HFFc6 (cell line): ENCODE measurements at regions not wholly inside any gene's neighbourhood (a gene's known extent, or its start where the extent isn't known, plus 50 kb on each side); places are given as distances from the start of the nearest gene placed in this dataset.
A peak's percentile ranks its signal among the peaks of the same experiment; 100 is the strongest.

Experiments
- DNase-seq: peaks from one replicate; pipeline ENCODE4 v3.0.0-alpha.2; 2018
- H3K27ac Mint-ChIP-seq: 2 replicates; pipeline ENCODE4 v1.8.0; 2020; ENCODE audit warnings: mild to moderate bottlenecking, mixed read lengths
- H3K27me3 Mint-ChIP-seq: 2 replicates; pipeline ENCODE4 v1.8.0; 2021; ENCODE audit warnings: mild to moderate bottlenecking, moderate library complexity, mixed read lengths; ENCODE audit not compliant: insufficient read depth
- H3K36me3 Mint-ChIP-seq: 2 replicates; pipeline ENCODE4 v1.8.0; 2021; ENCODE audit warnings: low read depth, mixed read lengths
- H3K4me1 Mint-ChIP-seq: 2 replicates; pipeline ENCODE4 v1.8.0; 2020; ENCODE audit warnings: low read depth, mixed read lengths
- H3K4me3 Mint-ChIP-seq: 2 replicates; pipeline ENCODE4 v1.8.0; 2020; ENCODE audit warnings: mild to moderate bottlenecking, moderate library complexity, mixed read lengths
- H3K9me3 Mint-ChIP-seq: 2 replicates; pipeline ENCODE4 v1.8.0; 2020; ENCODE audit warnings: mild to moderate bottlenecking, mixed read lengths
- TF ChIP-seq, protein P1 (sequence below): fragments of 200-600 bp; sonication (generic); IDR thresholded peaks from 2 replicates; pipeline ENCODE4 v1.5.0; 2021; ENCODE audit warnings: antibody characterized with exemption, mild to moderate bottlenecking

GRCh38 chr3:72021531-72021930 is 236.6 kb upstream of the PROK2 start:
- peaks cover 17% of the 10 kb centered on the region for H3K4me1 Mint-ChIP-seq
- no peak overlapping the region for H3K4me3 Mint-ChIP-seq
- no peaks in the 10 kb centered on the region for H3K36me3 Mint-ChIP-seq
- DNase-seq = no peak
- peaks cover 4% of the 10 kb centered on the region for H3K27me3 Mint-ChIP-seq
- no peak overlapping the region for H3K27ac Mint-ChIP-seq
- TF ChIP-seq, protein P1, sequence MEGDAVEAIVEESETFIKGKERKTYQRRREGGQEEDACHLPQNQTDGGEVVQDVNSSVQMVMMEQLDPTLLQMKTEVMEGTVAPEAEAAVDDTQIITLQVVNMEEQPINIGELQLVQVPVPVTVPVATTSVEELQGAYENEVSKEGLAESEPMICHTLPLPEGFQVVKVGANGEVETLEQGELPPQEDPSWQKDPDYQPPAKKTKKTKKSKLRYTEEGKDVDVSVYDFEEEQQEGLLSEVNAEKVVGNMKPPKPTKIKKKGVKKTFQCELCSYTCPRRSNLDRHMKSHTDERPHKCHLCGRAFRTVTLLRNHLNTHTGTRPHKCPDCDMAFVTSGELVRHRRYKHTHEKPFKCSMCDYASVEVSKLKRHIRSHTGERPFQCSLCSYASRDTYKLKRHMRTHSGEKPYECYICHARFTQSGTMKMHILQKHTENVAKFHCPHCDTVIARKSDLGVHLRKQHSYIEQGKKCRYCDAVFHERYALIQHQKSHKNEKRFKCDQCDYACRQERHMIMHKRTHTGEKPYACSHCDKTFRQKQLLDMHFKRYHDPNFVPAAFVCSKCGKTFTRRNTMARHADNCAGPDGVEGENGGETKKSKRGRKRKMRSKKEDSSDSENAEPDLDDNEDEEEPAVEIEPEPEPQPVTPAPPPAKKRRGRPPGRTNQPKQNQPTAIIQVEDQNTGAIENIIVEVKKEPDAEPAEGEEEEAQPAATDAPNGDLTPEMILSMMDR = no peak
- H3K9me3 Mint-ChIP-seq = no peaks in the 10 kb centered on the region

DNA sequence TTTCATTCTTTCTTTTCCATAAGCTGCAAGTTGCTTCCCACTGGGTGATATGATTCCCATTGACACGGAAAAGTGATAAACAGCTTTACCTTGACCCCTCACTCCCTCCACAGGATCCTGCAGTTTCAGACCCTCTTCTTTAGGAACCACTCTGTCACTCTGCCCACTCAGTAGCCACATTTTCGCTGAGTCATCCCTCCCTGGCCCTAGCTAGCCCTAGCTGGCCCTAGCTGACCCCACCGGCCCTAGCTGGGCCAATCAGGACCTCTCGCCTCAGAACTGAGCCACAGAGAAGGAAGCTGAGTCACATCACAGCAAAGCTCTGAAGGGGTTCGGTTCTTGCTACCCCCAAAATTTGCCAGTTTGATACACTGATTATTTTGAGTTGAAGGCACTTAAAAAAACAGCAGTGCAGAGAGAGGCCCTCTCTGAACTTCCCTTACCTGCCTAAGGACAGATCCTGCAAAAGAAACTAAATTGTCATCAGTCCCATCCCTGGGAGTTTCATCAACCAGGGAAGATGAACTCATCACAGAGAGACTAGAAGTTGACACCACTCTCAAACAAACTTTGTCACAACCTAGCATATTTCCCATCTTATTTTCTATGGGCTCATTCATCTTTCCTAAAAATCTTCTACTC is 233.5 kb upstream of the PROK2 start:
- Mint-ChIP-seq H3K9me3 (no peaks in the 10 kb centered on the region), H3K27me3 (no peaks in the 10 kb centered on the region; the same call in 1 of the 2 replicates), H3K27ac (peak overlapping the region; percentile 38), H3K36me3 (no peaks in the 10 kb centered on the region), H3K4me3 (peak overlapping the region; percentile 12; the same call in 1 of the 2 replicates), H3K4me1 (peaks cover 17% of the 10 kb centered on the region)
- TF ChIP-seq, protein P1 = no peak
- no peak for DNase-seq

GRCh38 chr3:72017935-72018334 is 233.0 kb upstream of the PROK2 start:
- DNase-seq = no peak
- Mint-ChIP-seq H3K4me3 (no peak overlapping the region), H3K36me3 (no peaks in the 10 kb centered on the region), H3K27me3 (no peaks in the 10 kb centered on the region; the same call in 1 of the 2 replicates), H3K9me3 (no peaks in the 10 kb centered on the region), H3K27ac (peak overlapping the region; percentile 41), H3K4me1 (peaks cover 17% of the 10 kb centered on the region)
- TF ChIP-seq, protein P1 = no peak

- DNase-seq = no peak
- H3K4me3 Mint-ChIP-seq = no peak overlapping the region
- no peaks in the 10 kb centered on the region for H3K36me3 Mint-ChIP-seq
- no peak overlapping the region for H3K27ac Mint-ChIP-seq
- peaks cover 17% of the 10 kb centered on the region for H3K4me1 Mint-ChIP-seq
- H3K27me3 Mint-ChIP-seq = no peaks in the 10 kb centered on the region; the same call in 1 of the 2 replicates
- H3K9me3 Mint-ChIP-seq = no peaks in the 10 kb centered on the region
- TF ChIP-seq, protein P1 = no peak
Observed at GRCh38 chr3:72017311-72017710, 232.4 kb upstream of the PROK2 start.

- Mint-ChIP-seq H3K27ac (no peak overlapping the region), H3K4me3 (no peak overlapping the region), H3K36me3 (no peaks in the 10 kb centered on the region), H3K4me1 (peaks cover 32% of the 10 kb centered on the region), H3K27me3 (no peaks in the 10 kb centered on the region; the same call in 1 of the 2 replicates), H3K9me3 (no peaks in the 10 kb centered on the region)
- DNase-seq = no peak
- TF ChIP-seq, protein P1 = no peak
Observed at GRCh38 chr3:72015463-72015862, 230.5 kb upstream of the PROK2 start.
